GM12878 (cell line): ENCODE measurements at regions not wholly inside any gene's neighbourhood (a gene's known extent, or its start where the extent isn't known, plus 50 kb on each side); places are given as distances from the start of the nearest gene placed in this dataset.

ENCODE experiments used
- CTCF ChIP-seq, 3 experiments: IDR thresholded peaks in 2 of 3; conservative IDR thresholded peaks in 1 of 3; 2 replicates each; pipeline ENCODE4 v1.5.1; 2011; ENCODE audit warnings: low read depth in 3 of 3, low read length in 3 of 3, mild to moderate bottlenecking in 3 of 3, control low read depth in 2 of 3, moderate library complexity in 2 of 3, inconsistent platforms in 1 of 3, mixed read lengths in 1 of 3; ENCODE audit not compliant: control insufficient read depth in 2 of 3, insufficient read depth in 1 of 3; ENCODE audit errors: extremely low read depth in 1 of 3
- HDAC2 ChIP-seq: fragments of 200-600 bp; sonication (generic); IDR thresholded peaks from 2 replicates; pipeline ENCODE4 v1.6.1; 2017
- RAD21 ChIP-seq: IDR thresholded peaks from 2 replicates; pipeline ENCODE4 v1.6.1; 2011; ENCODE audit warnings: mild to moderate bottlenecking, low read depth, low read length, moderate library complexity; ENCODE audit not compliant: insufficient read depth
- ZBTB11 ChIP-seq: fragments of 450-650 bp; formaldehyde crosslinking; IDR thresholded peaks from 2 replicates; pipeline ENCODE4 v1.5.0; 2022; ENCODE audit warnings: mild to moderate bottlenecking, missing genetic modification characterization

GRCh38 chr4:37737466-37737865 is 51.3 kb upstream of the RELL1 start:
- TF ChIP-seq RAD21 (no peak), HDAC2 (no peak), CTCF (IDR thresholded peaks at IDR 0.05 in 2 of 3, conservative IDR thresholded peaks at IDR 0.05 in 1 of 3; ENCODE audit: control insufficient read depth in 2 of 3, extremely low read depth in 1 of 3, insufficient read depth in 1 of 3, low read depth in 3 of 3, low read length in 3 of 3) (no peak), ZBTB11 (no peak)
